ENCODE measurements at regions not wholly inside any gene's neighbourhood (a gene's known extent, or its start where the extent isn't known, plus 50 kb on each side); places are given as distances from the start of the nearest gene placed in this dataset.
"Not testable (repeated sequence)": the region's sequence is repeated elsewhere in the genome, so short reads cannot be mapped to it uniquely, and the experiment has no call there.

GRCh38 chr21:8994640-8995511, 1526.5 kb upstream of the TPTE start:
- Mint-ChIP-seq H3K36me3 (ENCODE audit: low read depth) (no peaks in the 10 kb centered on the region), H3K27me3 (ENCODE audit: low read depth) (no peaks in the 10 kb centered on the region), H3K4me1 (ENCODE audit: low read depth) (no peaks in the 10 kb centered on the region), H3K27ac (ENCODE audit: unreplicated experiment) (no peak overlapping the region), H3K9me3 (ENCODE audit: low read depth) (peaks cover 69% of the 10 kb centered on the region), H3K4me3 (ENCODE audit: unreplicated experiment) (no peak overlapping the region)
- DNase-seq (ENCODE audit: low spot score): no peak
- no peak for TF ChIP-seq CTCF (IDR thresholded peaks at IDR 0.05)

- not testable (repeated sequence) for H3K27me3 Mint-ChIP-seq (ENCODE audit: low read depth); H3K4me3 Mint-ChIP-seq (ENCODE audit: unreplicated experiment); DNase-seq (ENCODE audit: low spot score); H3K36me3 Mint-ChIP-seq (ENCODE audit: low read depth); H3K4me1 Mint-ChIP-seq (ENCODE audit: low read depth); H3K27ac Mint-ChIP-seq (ENCODE audit: unreplicated experiment)
- peaks cover 65% of the 10 kb centered on the region for H3K9me3 Mint-ChIP-seq (ENCODE audit: low read depth)
These were observed 1524.9 kb upstream of the TPTE start for GRCh38 chr21:8996487-8996968.

- no peak for DNase-seq (ENCODE audit: low spot score)
- H3K27me3 Mint-ChIP-seq (ENCODE audit: low read depth): no peaks in the 10 kb centered on the region
- H3K4me3 Mint-ChIP-seq (ENCODE audit: unreplicated experiment): no peak overlapping the region
- no peak overlapping the region for H3K27ac Mint-ChIP-seq (ENCODE audit: unreplicated experiment)
- H3K9me3 Mint-ChIP-seq (ENCODE audit: low read depth): peaks cover 60% of the 10 kb centered on the region
- no peaks in the 10 kb centered on the region for H3K36me3 Mint-ChIP-seq (ENCODE audit: low read depth)
- no peaks in the 10 kb centered on the region for H3K4me1 Mint-ChIP-seq (ENCODE audit: low read depth)
- TF ChIP-seq CTCF (IDR thresholded peaks at IDR 0.05): no peak
These were observed 1524.4 kb upstream of the TPTE start for GRCh38 chr21:8997011-8997440.

GRCh38 chr21:8997443-8998390, 1523.7 kb upstream of the TPTE start:
- not testable (repeated sequence) for H3K27ac Mint-ChIP-seq (ENCODE audit: unreplicated experiment); H3K4me3 Mint-ChIP-seq (ENCODE audit: unreplicated experiment); H3K27me3 Mint-ChIP-seq (ENCODE audit: low read depth); H3K36me3 Mint-ChIP-seq (ENCODE audit: low read depth); H3K4me1 Mint-ChIP-seq (ENCODE audit: low read depth); DNase-seq (ENCODE audit: low spot score)
- H3K9me3 Mint-ChIP-seq (ENCODE audit: low read depth): peaks cover 58% of the 10 kb centered on the region

GRCh38 chr21:8998480-8998879, 1522.9 kb upstream of the TPTE start:
- H3K27me3 Mint-ChIP-seq (ENCODE audit: low read depth); H3K4me3 Mint-ChIP-seq (ENCODE audit: unreplicated experiment); DNase-seq (ENCODE audit: low spot score); H3K27ac Mint-ChIP-seq (ENCODE audit: unreplicated experiment); H3K36me3 Mint-ChIP-seq (ENCODE audit: low read depth); H3K4me1 Mint-ChIP-seq (ENCODE audit: low read depth): not testable (repeated sequence)
- peaks cover 54% of the 10 kb centered on the region for H3K9me3 Mint-ChIP-seq (ENCODE audit: low read depth)

GRCh38 chr21:8998946-8999681, 1522.3 kb upstream of the TPTE start:
- Mint-ChIP-seq H3K4me1 (ENCODE audit: low read depth) (no peaks in the 10 kb centered on the region), H3K27me3 (ENCODE audit: low read depth) (no peaks in the 10 kb centered on the region), H3K36me3 (ENCODE audit: low read depth) (no peaks in the 10 kb centered on the region), H3K4me3 (ENCODE audit: unreplicated experiment) (no peak overlapping the region), H3K27ac (ENCODE audit: unreplicated experiment) (no peak overlapping the region), H3K9me3 (ENCODE audit: low read depth) (peaks cover 55% of the 10 kb centered on the region)
- no peak for TF ChIP-seq CTCF (IDR thresholded peaks at IDR 0.05)
- no peak for DNase-seq (ENCODE audit: low spot score)

- not testable (repeated sequence) for H3K4me3 Mint-ChIP-seq (ENCODE audit: unreplicated experiment); DNase-seq (ENCODE audit: low spot score); H3K27me3 Mint-ChIP-seq (ENCODE audit: low read depth); H3K27ac Mint-ChIP-seq (ENCODE audit: unreplicated experiment); H3K36me3 Mint-ChIP-seq (ENCODE audit: low read depth); H3K4me1 Mint-ChIP-seq (ENCODE audit: low read depth)
- peaks cover 53% of the 10 kb centered on the region for H3K9me3 Mint-ChIP-seq (ENCODE audit: low read depth)
These were observed 1521.3 kb upstream of the TPTE start for GRCh38 chr21:9000132-9000531.

- H3K4me1 Mint-ChIP-seq (ENCODE audit: low read depth); DNase-seq (ENCODE audit: low spot score); H3K4me3 Mint-ChIP-seq (ENCODE audit: unreplicated experiment); H3K27me3 Mint-ChIP-seq (ENCODE audit: low read depth); H3K27ac Mint-ChIP-seq (ENCODE audit: unreplicated experiment); H3K36me3 Mint-ChIP-seq (ENCODE audit: low read depth): not testable (repeated sequence)
- H3K9me3 Mint-ChIP-seq (ENCODE audit: low read depth): peaks cover 55% of the 10 kb centered on the region
These were observed 1520.7 kb upstream of the TPTE start for GRCh38 chr21:9000671-9001070.

All from chondrocyte (in vitro differentiated cells).